ENCODE measurements at regions not wholly inside any gene's neighbourhood (a gene's known extent, or its start where the extent isn't known, plus 50 kb on each side); places are given as distances from the start of the nearest gene placed in this dataset.

- intact Hi-C loops (cut with DNase I), result no loop called here
- Histone ChIP-seq H3K27me3 (ENCODE audit: insufficient read depth in 3 of 3, low read length in 2 of 3) (no peaks in the 10 kb centered on the region), H3K4me3 (no peak overlapping the region), H3K27ac (no peak overlapping the region), H3K36me3 (ENCODE audit: insufficient read depth in 1 of 2, low read depth in 1 of 2) (no peaks in the 10 kb centered on the region), H3K9me3 (no peaks in the 10 kb centered on the region), H3K4me1 (no peaks in the 10 kb centered on the region)
- TF ChIP-seq CTCF (IDR thresholded peaks at IDR 0.05), result no peak
- 86 to 96% (median 87%) methylated on average over 4 of the region's 4 CpGs for WGBS, 3 donors
- DNase-seq (no peak), ATAC-seq (no peak)
These were observed 77.4 kb upstream of the THBS1 start for GRCh38 chr15:39503526-39503925.

GRCh38 chr15:39504808-39505207 is 76.1 kb upstream of the THBS1 start:
- no peak for ATAC-seq
- no peak overlapping the region for H3K4me3 ChIP-seq

GRCh38 chr15:39506146-39506545 is 74.7 kb upstream of the THBS1 start:
- TF ChIP-seq CTCF (IDR thresholded peaks at IDR 0.05), result no peak
- DNase-seq (no peak), ATAC-seq (no peak)
- no peaks in the 10 kb centered on the region for H3K9me3 ChIP-seq
- H3K36me3 ChIP-seq (ENCODE audit: insufficient read depth in 1 of 2, low read depth in 1 of 2), result no peaks in the 10 kb centered on the region
- no peak overlapping the region for H3K4me3 ChIP-seq
- WGBS, 3 donors, result 84 to 93% (median 85%) methylated on average over 1 of the region's 1 CpG
- H3K27ac ChIP-seq, result no peak overlapping the region
- H3K27me3 ChIP-seq (ENCODE audit: insufficient read depth in 3 of 3, low read length in 2 of 3), result no peaks in the 10 kb centered on the region
- intact Hi-C loops (cut with DNase I), result no loop called here
- H3K4me1 ChIP-seq, result no peaks in the 10 kb centered on the region

More at GRCh38 chr15:39504808-39505207, 76.1 kb upstream of the THBS1 start:
- H3K27me3 ChIP-seq (ENCODE audit: insufficient read depth in 3 of 3, low read length in 2 of 3), result no peaks in the 10 kb centered on the region
- no peak for TF ChIP-seq CTCF (IDR thresholded peaks at IDR 0.05)
- H3K27ac ChIP-seq, result no peak overlapping the region
- no peaks in the 10 kb centered on the region for H3K4me1 ChIP-seq
- no peaks in the 10 kb centered on the region for H3K9me3 ChIP-seq
- 62 to 89% (median 65%) methylated on average over 1 of the region's 1 CpG for WGBS, 3 donors
- DNase-seq, result no peak
- H3K36me3 ChIP-seq (ENCODE audit: insufficient read depth in 1 of 2, low read depth in 1 of 2), result no peaks in the 10 kb centered on the region
- intact Hi-C loops (cut with DNase I), result no loop called here

GRCh38 chr15:39508536-39508935 is 72.3 kb upstream of the THBS1 start:
- DNase-seq, result no peak
- Histone ChIP-seq H3K27me3 (ENCODE audit: insufficient read depth in 3 of 3, low read length in 2 of 3) (no peaks in the 10 kb centered on the region), H3K9me3 (no peaks in the 10 kb centered on the region), H3K36me3 (ENCODE audit: insufficient read depth in 1 of 2, low read depth in 1 of 2) (no peaks in the 10 kb centered on the region), H3K4me3 (no peak overlapping the region), H3K4me1 (no peaks in the 10 kb centered on the region), H3K27ac (no peak overlapping the region)
- WGBS, 3 donors, result 80 to 82% (median 81%) methylated on average over 7 of the region's 7 CpGs
- no peak for TF ChIP-seq CTCF (IDR thresholded peaks at IDR 0.05)
- intact Hi-C loops (cut with DNase I), result no loop called here
- no peak for ATAC-seq

- ATAC-seq (peak in 1 of 4 donors; percentile 22), DNase-seq (peak; percentile 19 to 52)
- peaks cover 9% of the 10 kb centered on the region for H3K9me3 ChIP-seq
- no peak overlapping the region for H3K27ac ChIP-seq
- no peaks in the 10 kb centered on the region for H3K4me1 ChIP-seq
- no peaks in the 10 kb centered on the region for H3K36me3 ChIP-seq (ENCODE audit: insufficient read depth in 1 of 2, low read depth in 1 of 2)
- 71 to 78% (median 72%) methylated on average over 7 of the region's 7 CpGs for WGBS, 3 donors
- no peaks in the 10 kb centered on the region for H3K27me3 ChIP-seq (ENCODE audit: insufficient read depth in 3 of 3, low read length in 2 of 3)
- no peak overlapping the region for H3K4me3 ChIP-seq
- TF ChIP-seq CTCF (IDR thresholded peaks at IDR 0.05), result no peak
- intact Hi-C loops (cut with DNase I), result no loop called here
These were observed 70.7 kb upstream of the THBS1 start for GRCh38 chr15:39510001-39510701.
